Liver (tissue), 8 donors: ENCODE measurements at regions not wholly inside any gene's neighbourhood (a gene's known extent, or its start where the extent isn't known, plus 50 kb on each side); places are given as distances from the start of the nearest gene placed in this dataset.

Experiments used
- DNase-seq: peaks from one replicate; pipeline ENCODE4 v3.0.0-alpha.2; 2017; ENCODE audit warnings: low spot score
- H3K27ac ChIP-seq, 2 donors: one replicate each; pipeline ENCODE4 v1.7.0; 2013; ENCODE audit warnings: inconsistent platforms in 2 of 2, low read length in 2 of 2, control low read depth in 1 of 2, low read depth in 1 of 2, mild to moderate bottlenecking in 1 of 2
- H3K27me3 ChIP-seq, 4 donors: one replicate each; pipeline versions ENCODE4 v1.6.1 to v1.7.0; 2013; ENCODE audit warnings: low read length in 3 of 4, inconsistent platforms in 1 of 4, mild to moderate bottlenecking in 1 of 4, moderate library complexity in 1 of 4; ENCODE audit not compliant: control insufficient read depth in 4 of 4, insufficient read depth in 4 of 4
- H3K36me3 ChIP-seq, 4 donors: one replicate each; pipeline versions ENCODE4 v1.6.1 to v1.7.0; 2013; ENCODE audit warnings: low read length in 3 of 4, mild to moderate bottlenecking in 3 of 4, low read depth in 1 of 4, moderate library complexity in 1 of 4; ENCODE audit not compliant: control insufficient read depth in 4 of 4, insufficient read depth in 3 of 4
- H3K4me1 ChIP-seq, 4 donors: one replicate each; pipeline versions ENCODE4 v1.6.1 to v1.7.0; 2013; ENCODE audit warnings: low read length in 3 of 4, mild to moderate bottlenecking in 3 of 4, moderate library complexity in 1 of 4; ENCODE audit not compliant: control insufficient read depth in 4 of 4, insufficient read depth in 4 of 4
- H3K4me3 ChIP-seq, 3 donors: one replicate each; pipeline versions ENCODE4 v1.6.1 to v1.7.0; 2013; ENCODE audit warnings: low read length in 3 of 3, control low read depth in 1 of 3, low read depth in 1 of 3, mild to moderate bottlenecking in 1 of 3
- H3K9ac ChIP-seq, 2 donors: one replicate each; pipeline ENCODE4 v1.7.0; 2013; ENCODE audit warnings: low read length in 2 of 2, mild to moderate bottlenecking in 2 of 2, moderate library complexity in 2 of 2, control low read depth in 1 of 2, low read depth in 1 of 2
- H3K9me3 ChIP-seq, 4 donors: one replicate each; pipeline versions ENCODE4 v1.6.1 to v1.7.0; 2013; ENCODE audit warnings: low read length in 3 of 4; ENCODE audit not compliant: control insufficient read depth in 4 of 4
- CTCF ChIP-seq: fragments of 150-350 bp; IDR thresholded peaks from 2 replicates; pipeline ENCODE4 v1.5.1; 2017; ENCODE audit warnings: improper control_type of control experiment, low read depth, low read length; ENCODE audit not compliant: missing input control
- FOXA1 ChIP-seq: IDR thresholded peaks from 2 replicates; pipeline ENCODE4 v1.6.1; 2016; ENCODE audit warnings: antibody characterized with exemption
- FOXA2 ChIP-seq: IDR thresholded peaks from 2 replicates; pipeline ENCODE4 v1.6.1; 2016; ENCODE audit warnings: antibody characterized with exemption
- HNF4A ChIP-seq, 2 donors: conservative IDR thresholded peaks; 2 replicates each; pipeline ENCODE4 v1.6.1; 2016; ENCODE audit warnings: antibody characterized with exemption in 2 of 2, mild to moderate bottlenecking in 2 of 2
- JUND ChIP-seq, 2 donors: IDR thresholded peaks; 2 replicates each; pipeline ENCODE4 v1.6.1; 2016; ENCODE audit warnings: antibody characterized with exemption in 2 of 2
- MAX ChIP-seq: IDR thresholded peaks from 2 replicates; pipeline ENCODE4 v1.6.1; 2016; ENCODE audit warnings: antibody characterized with exemption
- NR2F2 ChIP-seq: IDR thresholded peaks from 2 replicates; pipeline ENCODE4 v1.6.1; 2016; ENCODE audit warnings: antibody characterized with exemption
- RAD21 ChIP-seq, 2 donors: IDR thresholded peaks; 2 replicates each; pipeline ENCODE4 v1.6.1; 2016; ENCODE audit warnings: antibody characterized with exemption in 2 of 2, mild to moderate bottlenecking in 2 of 2
- REST ChIP-seq: IDR thresholded peaks from 2 replicates; pipeline ENCODE4 v1.6.1; 2016; ENCODE audit warnings: antibody characterized with exemption, mild to moderate bottlenecking
- RXRA ChIP-seq, 2 donors: IDR thresholded peaks; 2 replicates each; pipeline ENCODE4 v1.6.1; 2017 to 2018; ENCODE audit warnings: antibody characterized with exemption in 2 of 2, mild to moderate bottlenecking in 1 of 2
- TAF1 ChIP-seq: conservative IDR thresholded peaks from 2 replicates; pipeline ENCODE4 v1.6.1; 2016; ENCODE audit warnings: antibody characterized with exemption, mild to moderate bottlenecking
- YY1 ChIP-seq: IDR thresholded peaks from 2 replicates; pipeline ENCODE4 v1.6.1; 2016; ENCODE audit warnings: antibody characterized with exemption, mild to moderate bottlenecking
- WGBS: extraction: QIAGEN DNeasy Blood & Tissue Kit; methylation state at CpG from one replicate; pipeline ENCODE4 v1.1.7; 2013; 5-methylcytosine and 5-hydroxymethylcytosine counted together
- donor health status: healthy.
- donor health status: healthy.
- donor health status: healthy.
- donor health status: healthy.
- donor health status: healthy.

- Histone ChIP-seq H3K36me3 (no peaks in the 10 kb centered on the region), H3K27me3 (no peaks in the 10 kb centered on the region), H3K27ac (no peak overlapping the region), H3K9ac (no peak overlapping the region), H3K4me1 (no peaks in the 10 kb centered on the region), H3K4me3 (no peak overlapping the region), H3K9me3 (no peaks in the 10 kb centered on the region)
- WGBS: 73% methylated on average over 1 of the region's 1 CpG
- TF ChIP-seq JUND (IDR thresholded peaks at IDR 0.05): no peak
- no peak for TF ChIP-seq RXRA (IDR thresholded peaks at IDR 0.05)
- TF ChIP-seq YY1: no peak
- no peak for TF ChIP-seq MAX
- TF ChIP-seq TAF1: no peak
- TF ChIP-seq FOXA2: no peak
- TF ChIP-seq CTCF: no peak
- no peak for TF ChIP-seq NR2F2
- TF ChIP-seq HNF4A (conservative IDR thresholded peaks at IDR 0.05): no peak
- DNase-seq: no peak
These were observed 102.0 kb upstream of the EFEMP1 start for GRCh38 chr2:56025469-56026193.

GRCh38 chr2:56026828-56027227 lies 103.2 kb upstream of the EFEMP1 start:
- TF ChIP-seq REST (no peak), HNF4A (conservative IDR thresholded peaks at IDR 0.05) (no peak), YY1 (no peak), MAX (no peak), JUND (IDR thresholded peaks at IDR 0.05) (no peak), TAF1 (no peak), FOXA2 (no peak), FOXA1 (no peak), NR2F2 (no peak), RAD21 (IDR thresholded peaks at IDR 0.05) (no peak)
- Histone ChIP-seq H3K4me3 (no peak overlapping the region), H3K9ac (no peak overlapping the region), H3K36me3 (no peaks in the 10 kb centered on the region), H3K9me3 (no peaks in the 10 kb centered on the region), H3K27ac (no peak overlapping the region), H3K27me3 (no peaks in the 10 kb centered on the region), H3K4me1 (no peaks in the 10 kb centered on the region)
- WGBS: 87% methylated on average over 2 of the region's 2 CpGs
- DNase-seq: no peak
